Heart left ventricle (tissue), 16 donors: ENCODE measurements at regions not wholly inside any gene's neighbourhood (a gene's known extent, or its start where the extent isn't known, plus 50 kb on each side); places are given as distances from the start of the nearest gene placed in this dataset.

Source experiments
- ATAC-seq, 4 donors: fragments of 200-7000 bp; cut with Tn5 transposase; one replicate each; pipeline ENCODE4 v1.9.1; 2020 to 2022; ENCODE audit warnings: moderate library complexity in 4 of 4, mild to moderate bottlenecking in 3 of 4, moderate number of reproducible peaks in 1 of 4
- DNase-seq, 5 donors: peaks; one replicate each; pipeline ENCODE4 v3.0.0-alpha.2; 2020
- H3K27ac ChIP-seq, 12 donors: fragments of 200-600 bp; sonication (generic) in 4 of 12; one replicate each; pipeline versions ENCODE4 v1.5.0 to v1.8.0; 2016 to 2022; ENCODE audit warnings: mild to moderate bottlenecking in 2 of 12
- H3K27me3 ChIP-seq, 9 donors: fragments of 200-600 bp; sonication (generic) in 2 of 9; one replicate each; pipeline versions ENCODE4 v1.5.1 to v1.8.0; 2016 to 2022; ENCODE audit warnings: mild to moderate bottlenecking in 3 of 9
- H3K36me3 ChIP-seq, 9 donors: fragments of 200-600 bp; sonication (generic) in 2 of 9; one replicate each; pipeline versions ENCODE4 v1.5.0 to v1.8.0; 2018 to 2022; ENCODE audit warnings: mild to moderate bottlenecking in 2 of 9
- H3K4me1 ChIP-seq, 12 donors: fragments of 200-600 bp; sonication (generic) in 4 of 12; one replicate each; pipeline versions ENCODE4 v1.5.0 to v1.8.0; 2016 to 2022; ENCODE audit warnings: mild to moderate bottlenecking in 3 of 12
- H3K4me3 ChIP-seq, 12 donors: fragments of 200-600 bp; sonication (generic) in 4 of 12; one replicate each; pipeline versions ENCODE4 v1.5.0 to v1.8.0; 2017 to 2022; ENCODE audit warnings: mild to moderate bottlenecking in 9 of 12, moderate library complexity in 4 of 12
- H3K9me3 ChIP-seq, 12 donors: fragments of 200-600 bp; sonication (generic) in 4 of 12; one replicate each; pipeline versions ENCODE4 v1.5.0 to v1.8.0; 2016 to 2022; ENCODE audit warnings: mild to moderate bottlenecking in 1 of 12
- POLR2A ChIP-seq, 2 donors: fragments of 450-650 bp; IDR thresholded peaks; one replicate each; pipeline ENCODE4 v1.6.1; 2017; ENCODE audit warnings: antibody characterized with exemption in 2 of 2, mild to moderate bottlenecking in 2 of 2, moderate library complexity in 2 of 2
- WGBS, 4 donors: extraction: QIAGEN DNeasy Blood & Tissue Kit in 2 of 4; methylation state at CpG; one replicate each; pipeline versions ENCODE4 v1.1.5 to v1.1.7; 2013 to 2018; 5-methylcytosine and 5-hydroxymethylcytosine counted together
- intact Hi-C, 10 donors: fragments of 100-400 bp; cut with DNase I; formaldehyde crosslinking; loops; one replicate each; pipeline versions ENCODE4 v1.11.1 to v1.14.2; 2022
- TF ChIP-seq, protein P1 (sequence below), 12 donors: fragments of 200-600 bp; sonication (generic) in 4 of 12; IDR thresholded peaks; one replicate each; pipeline versions ENCODE4 v1.5.0 to v1.8.0; 2018 to 2022; ENCODE audit warnings: antibody characterized with exemption in 12 of 12, mild to moderate bottlenecking in 5 of 12
- donor health status: ischemic (EF 13 %, LVEDD 7.1; RV severe dilation, severe dysfunction).
- donor health status: healthy with polysubstance abuse.
- donor health status: DM: no; HTN: yes; CAD: no.
- donor health status: DM: no; HTN: no; CAD: no.
- donor health status: ischemic (EF 25% LVEDD 6.9; RV normal size, moderate dysfunction).
- donor health status: ischemic (EF 25% LVEDD 5.7; RV mildly dilated, moderate dysfunction).
- donor health status: healthy.
- donor health status: DM: yes; HTN: yes; CAD: no.
- donor health status: ischemic (EF 35%, LVEDD 5.7; RV mildly dilated, moderate dysfunction).
- donor health status: nonischemic (EF 11% LVEDD 7.7; RV severe dilation, severe dysfunction).
- donor health status: DM: yes; HTN: yes; CAD: no.
- donor health status: PGD.
- donor health status: ischemic (EF 29% LVEDD 5.4; RV normal size, mild dysfunction).
- donor health status: nonischemic (EF 23%, LVEDD 6.1; RV moderate dilation, normal function).

DNA sequence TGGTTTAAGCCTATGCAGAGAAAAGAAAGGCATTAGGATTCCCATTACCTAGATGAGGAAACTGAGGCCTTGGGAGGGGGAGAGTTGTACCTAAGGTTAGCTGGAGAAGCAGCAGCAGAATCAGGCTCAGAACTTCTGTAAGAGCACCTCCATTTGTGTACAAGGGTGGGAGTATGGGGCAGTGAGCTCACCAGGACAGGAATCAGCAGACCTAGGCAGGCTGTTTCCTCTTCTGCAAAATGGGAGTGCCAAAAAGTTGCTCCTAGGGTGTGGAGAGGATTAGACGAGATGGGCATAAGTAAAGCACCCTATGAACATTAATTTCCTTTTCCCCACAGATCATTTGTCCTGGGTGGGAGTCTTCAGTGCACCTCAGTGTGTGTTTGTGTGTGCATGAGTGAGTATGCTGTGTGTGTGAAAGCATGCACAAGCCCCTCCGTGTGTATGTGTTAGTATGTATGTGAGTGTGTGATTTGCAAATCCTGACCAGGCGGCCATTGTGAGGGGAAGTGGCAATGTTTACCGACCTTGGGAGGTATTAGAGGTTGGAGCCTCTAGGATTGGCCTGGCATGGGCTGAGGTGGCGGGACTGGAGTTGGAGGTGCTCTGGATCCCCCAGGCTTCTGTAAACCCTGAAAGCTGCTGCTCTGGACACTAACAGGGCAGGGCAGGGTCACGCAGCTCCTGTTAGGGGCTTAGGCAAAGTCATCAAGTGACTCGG is 78.8 kb downstream of the VEGFA start:
- Histone ChIP-seq H3K4me1 (no peaks in the 10 kb centered on the region), H3K4me3 (no peak overlapping the region), H3K27ac (no peak overlapping the region), H3K27me3 (no peaks in the 10 kb centered on the region), H3K36me3 (no peaks in the 10 kb centered on the region), H3K9me3 (no peaks in the 10 kb centered on the region)
- 82 to 87% (median 85%) methylated on average over 5 to 7 of the region's 7 CpGs for WGBS, 4 donors
- no peak for ATAC-seq
- intact Hi-C loops: no loop called here
- no peak for DNase-seq
- TF ChIP-seq, protein P1, sequence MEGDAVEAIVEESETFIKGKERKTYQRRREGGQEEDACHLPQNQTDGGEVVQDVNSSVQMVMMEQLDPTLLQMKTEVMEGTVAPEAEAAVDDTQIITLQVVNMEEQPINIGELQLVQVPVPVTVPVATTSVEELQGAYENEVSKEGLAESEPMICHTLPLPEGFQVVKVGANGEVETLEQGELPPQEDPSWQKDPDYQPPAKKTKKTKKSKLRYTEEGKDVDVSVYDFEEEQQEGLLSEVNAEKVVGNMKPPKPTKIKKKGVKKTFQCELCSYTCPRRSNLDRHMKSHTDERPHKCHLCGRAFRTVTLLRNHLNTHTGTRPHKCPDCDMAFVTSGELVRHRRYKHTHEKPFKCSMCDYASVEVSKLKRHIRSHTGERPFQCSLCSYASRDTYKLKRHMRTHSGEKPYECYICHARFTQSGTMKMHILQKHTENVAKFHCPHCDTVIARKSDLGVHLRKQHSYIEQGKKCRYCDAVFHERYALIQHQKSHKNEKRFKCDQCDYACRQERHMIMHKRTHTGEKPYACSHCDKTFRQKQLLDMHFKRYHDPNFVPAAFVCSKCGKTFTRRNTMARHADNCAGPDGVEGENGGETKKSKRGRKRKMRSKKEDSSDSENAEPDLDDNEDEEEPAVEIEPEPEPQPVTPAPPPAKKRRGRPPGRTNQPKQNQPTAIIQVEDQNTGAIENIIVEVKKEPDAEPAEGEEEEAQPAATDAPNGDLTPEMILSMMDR (IDR thresholded peaks at IDR 0.05): no peak
- TF ChIP-seq POLR2A (IDR thresholded peaks at IDR 0.05): no peak

DNA sequence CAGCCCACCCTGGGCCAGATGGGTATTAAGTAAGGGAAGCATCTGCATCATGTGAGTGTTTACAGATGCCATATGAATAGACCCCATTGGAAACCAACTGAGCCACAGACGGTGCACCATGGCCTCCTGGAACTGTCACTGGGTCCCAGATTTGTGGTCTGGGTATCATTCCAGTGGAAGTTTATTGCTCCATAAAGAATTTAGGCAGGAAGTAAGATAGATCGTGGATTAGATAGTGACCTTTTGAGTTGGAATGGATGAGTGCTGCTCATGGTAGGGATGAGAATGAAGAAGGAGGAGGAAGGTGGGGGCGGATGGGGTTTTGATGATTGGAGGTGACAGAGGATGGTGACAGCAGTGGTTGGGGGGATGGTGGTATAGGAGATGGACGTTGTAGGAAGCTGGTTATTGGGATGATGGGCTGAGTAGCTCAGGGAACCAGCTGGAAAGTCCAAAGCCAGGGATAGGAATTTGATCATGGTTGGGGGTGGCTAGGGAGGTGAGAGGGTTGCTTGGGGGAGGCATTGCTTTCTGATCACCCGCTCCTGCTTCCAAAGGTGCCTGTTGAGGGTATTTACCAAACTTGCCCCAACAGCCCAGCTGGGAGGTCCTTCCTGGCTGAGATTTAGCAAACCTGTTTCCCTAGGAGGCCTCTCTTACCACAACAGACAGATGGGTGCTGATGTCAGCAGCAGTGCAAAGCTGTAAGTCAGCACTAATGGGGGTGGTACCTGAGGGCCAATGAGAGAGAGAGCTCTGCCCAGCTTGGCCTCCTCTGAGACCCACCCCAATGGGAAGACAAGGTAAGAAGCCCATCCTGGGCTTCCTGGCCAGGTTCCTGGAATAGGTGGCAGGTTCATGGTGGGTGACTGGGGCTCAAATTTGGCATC is 78.0 kb downstream of the VEGFA start:
- peaks cover 0 to 5% (median 0%) of the 10 kb centered on the region in 12 donors for H3K4me1 ChIP-seq
- DNase-seq: no peak
- H3K27me3 ChIP-seq: no peaks in the 10 kb centered on the region
- WGBS, 4 donors: 77 to 85% (median 80%) methylated on average over 5 of the region's 5 CpGs
- no peak overlapping the region for H3K4me3 ChIP-seq
- intact Hi-C loops: no loop called here
- no peak for ATAC-seq
- H3K27ac ChIP-seq: no peak overlapping the region
- H3K36me3 ChIP-seq: no peaks in the 10 kb centered on the region
- no peaks in the 10 kb centered on the region for H3K9me3 ChIP-seq
- no peak for TF ChIP-seq POLR2A (IDR thresholded peaks at IDR 0.05)
- TF ChIP-seq, protein P1 (IDR thresholded peaks at IDR 0.05): no peak

DNA sequence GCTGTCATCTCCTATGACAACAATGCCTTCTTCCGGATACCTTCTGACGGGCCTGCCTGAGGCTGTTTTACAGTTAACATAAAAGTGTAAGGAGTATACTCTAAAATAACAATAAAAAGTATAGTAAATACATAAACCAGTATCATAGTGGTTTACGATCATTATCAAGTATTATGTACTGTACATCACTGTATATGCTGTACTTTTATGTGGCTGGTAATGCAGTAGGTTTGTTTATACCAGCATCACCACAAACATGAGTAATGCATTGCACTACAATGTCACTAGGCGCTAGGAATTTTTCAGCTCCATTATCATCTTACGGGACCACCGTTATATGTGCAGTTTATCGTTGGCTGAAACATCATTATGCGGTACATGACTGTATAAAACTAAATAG is 76.5 kb downstream of the VEGFA start:
- H3K4me1 ChIP-seq: peaks cover 0 to 5% (median 0%) of the 10 kb centered on the region in 12 donors
- intact Hi-C loops: no loop called here
- no peak overlapping the region for H3K27ac ChIP-seq
- H3K36me3 ChIP-seq: no peaks in the 10 kb centered on the region
- WGBS, 4 donors: 87 to 89% (median 87%) methylated on average over 8 of the region's 8 CpGs
- DNase-seq (no peak), ATAC-seq (no peak)
- no peak overlapping the region for H3K4me3 ChIP-seq
- H3K9me3 ChIP-seq: no peaks in the 10 kb centered on the region
- no peak for TF ChIP-seq POLR2A (IDR thresholded peaks at IDR 0.05)
- TF ChIP-seq, protein P1 (IDR thresholded peaks at IDR 0.05): no peak
- H3K27me3 ChIP-seq: no peaks in the 10 kb centered on the region

DNA sequence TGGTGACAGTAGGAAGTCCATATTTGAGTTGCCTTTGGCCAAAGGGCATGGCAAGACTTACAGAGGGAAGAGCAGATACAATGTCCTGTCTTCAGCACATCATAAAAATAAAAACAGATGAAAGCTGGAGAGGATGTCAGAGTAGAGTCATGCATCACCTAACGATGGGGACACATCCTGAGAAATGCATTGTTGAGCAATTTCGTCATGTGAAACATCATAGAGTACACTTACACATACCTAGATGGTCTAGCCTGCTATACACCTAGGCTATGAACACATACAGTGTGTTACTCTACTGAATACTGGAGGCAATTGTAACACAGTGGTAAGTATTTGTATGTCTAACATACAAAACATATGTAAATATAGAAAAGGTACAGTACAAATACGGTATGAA is 75.6 kb downstream of the VEGFA start:
- no peaks in the 10 kb centered on the region for H3K9me3 ChIP-seq
- H3K27me3 ChIP-seq: no peaks in the 10 kb centered on the region
- 48 to 81% (median 67%) methylated on average over 3 of the region's 3 CpGs for WGBS, 4 donors
- TF ChIP-seq POLR2A (IDR thresholded peaks at IDR 0.05): no peak
- TF ChIP-seq, protein P1 (IDR thresholded peaks at IDR 0.05): no peak
- intact Hi-C loops: no loop called here
- ATAC-seq (no peak), DNase-seq (no peak)
- H3K4me1 ChIP-seq: peaks cover 0 to 5% (median 0%) of the 10 kb centered on the region in 12 donors
- H3K27ac ChIP-seq: no peak overlapping the region
- no peak overlapping the region for H3K4me3 ChIP-seq
- no peaks in the 10 kb centered on the region for H3K36me3 ChIP-seq
